ENCODE measurements at regions not wholly inside any gene's neighbourhood (a gene's known extent, or its start where the extent isn't known, plus 50 kb on each side); places are given as distances from the start of the nearest gene placed in this dataset.

- Histone ChIP-seq H3K27me3 (no peaks in the 10 kb centered on the region), H3K4me1 (no peaks in the 10 kb centered on the region), H3K36me3 (no peaks in the 10 kb centered on the region), H3K27ac (no peak overlapping the region), H3K4me3 (no peak overlapping the region), H3K9me3 (no peaks in the 10 kb centered on the region)
- no peak for TF ChIP-seq CTCF (IDR thresholded peaks at IDR 0.05)
- DNase-seq = no peak
- intact Hi-C loops (cut with DNase I) = no loop called here
- peak; percentile 89 for ATAC-seq
These were observed 82.3 kb upstream of the CDKN3 start for GRCh38 chr14:54314365-54315104.

GRCh38 chr14:54316652-54317051 is 80.2 kb upstream of the CDKN3 start:
- Histone ChIP-seq H3K9me3 (no peaks in the 10 kb centered on the region), H3K36me3 (no peaks in the 10 kb centered on the region), H3K27ac (no peak overlapping the region), H3K4me1 (no peaks in the 10 kb centered on the region), H3K27me3 (no peaks in the 10 kb centered on the region), H3K4me3 (no peak overlapping the region)
- ATAC-seq = no peak
- intact Hi-C loops (cut with DNase I) = no loop called here
- DNase-seq = no peak
- no peak for TF ChIP-seq CTCF (IDR thresholded peaks at IDR 0.05)

- no peak for ATAC-seq
- intact Hi-C loops (cut with DNase I) = no loop called here
These were observed 79.4 kb upstream of the CDKN3 start for GRCh38 chr14:54317391-54317790.

GRCh38 chr14:54322246-54322645 is 74.6 kb upstream of the CDKN3 start:
- no peaks in the 10 kb centered on the region for H3K36me3 ChIP-seq
- intact Hi-C loops (cut with DNase I) = no loop called here
- TF ChIP-seq CTCF (IDR thresholded peaks at IDR 0.05) = no peak
- H3K27ac ChIP-seq = no peak overlapping the region
- no peaks in the 10 kb centered on the region for H3K27me3 ChIP-seq
- H3K4me1 ChIP-seq = no peaks in the 10 kb centered on the region
- H3K9me3 ChIP-seq = no peaks in the 10 kb centered on the region
- no peak overlapping the region for H3K4me3 ChIP-seq
- DNase-seq (no peak), ATAC-seq (no peak)

More at GRCh38 chr14:54317391-54317790, 79.4 kb upstream of the CDKN3 start:
- DNase-seq = no peak
- no peak for TF ChIP-seq CTCF (IDR thresholded peaks at IDR 0.05)
- no peaks in the 10 kb centered on the region for H3K27me3 ChIP-seq
- H3K4me1 ChIP-seq = no peaks in the 10 kb centered on the region
- H3K9me3 ChIP-seq = no peaks in the 10 kb centered on the region
- H3K27ac ChIP-seq = no peak overlapping the region
- H3K4me3 ChIP-seq = no peak overlapping the region
- no peaks in the 10 kb centered on the region for H3K36me3 ChIP-seq

GRCh38 chr14:54322701-54323337 is 74.0 kb upstream of the CDKN3 start:
- H3K36me3 ChIP-seq = no peaks in the 10 kb centered on the region
- DNase-seq (peak in 2 of 4 donors; percentile 71 to 79), ATAC-seq (no peak)
- intact Hi-C loops (cut with DNase I) = no loop called here
- no peaks in the 10 kb centered on the region for H3K27me3 ChIP-seq
- no peak for TF ChIP-seq CTCF (IDR thresholded peaks at IDR 0.05)
- no peaks in the 10 kb centered on the region for H3K4me1 ChIP-seq
- H3K27ac ChIP-seq = no peak overlapping the region
- H3K4me3 ChIP-seq = no peak overlapping the region
- H3K9me3 ChIP-seq = no peaks in the 10 kb centered on the region

Measured in left lung (tissue), 4 donors.